ENCODE measurements at regions not wholly inside any gene's neighbourhood (a gene's known extent, or its start where the extent isn't known, plus 50 kb on each side); places are given as distances from the start of the nearest gene placed in this dataset.

DNA sequence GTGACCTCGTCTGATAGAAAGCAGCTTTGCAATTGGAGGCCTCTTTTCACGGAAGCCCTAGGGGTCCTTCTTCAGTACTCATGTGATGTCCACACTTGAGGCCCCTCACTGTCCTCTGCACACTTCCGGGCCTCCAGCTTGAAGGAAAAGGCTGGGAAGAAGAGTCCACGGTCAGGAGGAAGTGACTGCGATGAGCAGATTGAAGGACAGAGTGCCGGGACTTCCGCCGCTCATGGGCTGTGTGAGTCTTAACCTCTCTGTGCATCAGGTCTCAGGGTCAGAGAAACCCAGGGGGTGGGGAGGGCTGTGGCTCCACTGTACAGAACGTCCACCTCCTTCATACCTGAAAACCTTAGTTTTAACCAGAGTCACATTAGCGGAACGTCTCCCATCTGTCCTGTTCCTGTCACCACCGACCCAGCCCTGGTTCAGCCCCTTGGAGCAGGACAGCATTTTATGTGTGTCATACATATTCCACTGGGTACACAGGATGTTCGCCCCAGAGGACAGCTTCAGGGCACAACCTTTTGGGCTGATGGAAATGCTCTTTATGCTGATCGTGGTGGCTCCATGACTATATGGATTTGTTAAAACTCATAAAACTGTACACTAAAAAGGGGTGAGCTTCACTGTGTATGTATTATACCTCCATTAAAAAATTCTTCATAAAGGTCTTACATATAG is 51.0 kb upstream of the SORCS2 start:
- no peaks in the 10 kb centered on the region for H3K4me1 ChIP-seq (ENCODE audit: insufficient read depth, low read length, poor library complexity, severe bottlenecking)
- H3K27me3 ChIP-seq (replicated peaks; ENCODE audit: insufficient read depth, low read depth, low read length, poor library complexity), result no peaks in the 10 kb centered on the region
- no peak overlapping the region for H3K27ac ChIP-seq (ENCODE audit: low read depth, low read length, poor library complexity, severe bottlenecking)
- no peak for TF ChIP-seq EZH2 (IDR thresholded peaks at IDR 0.05; ENCODE audit: borderline replicate concordance, low read depth, low read length, poor library complexity, severe bottlenecking)
- TF ChIP-seq, protein P1, sequence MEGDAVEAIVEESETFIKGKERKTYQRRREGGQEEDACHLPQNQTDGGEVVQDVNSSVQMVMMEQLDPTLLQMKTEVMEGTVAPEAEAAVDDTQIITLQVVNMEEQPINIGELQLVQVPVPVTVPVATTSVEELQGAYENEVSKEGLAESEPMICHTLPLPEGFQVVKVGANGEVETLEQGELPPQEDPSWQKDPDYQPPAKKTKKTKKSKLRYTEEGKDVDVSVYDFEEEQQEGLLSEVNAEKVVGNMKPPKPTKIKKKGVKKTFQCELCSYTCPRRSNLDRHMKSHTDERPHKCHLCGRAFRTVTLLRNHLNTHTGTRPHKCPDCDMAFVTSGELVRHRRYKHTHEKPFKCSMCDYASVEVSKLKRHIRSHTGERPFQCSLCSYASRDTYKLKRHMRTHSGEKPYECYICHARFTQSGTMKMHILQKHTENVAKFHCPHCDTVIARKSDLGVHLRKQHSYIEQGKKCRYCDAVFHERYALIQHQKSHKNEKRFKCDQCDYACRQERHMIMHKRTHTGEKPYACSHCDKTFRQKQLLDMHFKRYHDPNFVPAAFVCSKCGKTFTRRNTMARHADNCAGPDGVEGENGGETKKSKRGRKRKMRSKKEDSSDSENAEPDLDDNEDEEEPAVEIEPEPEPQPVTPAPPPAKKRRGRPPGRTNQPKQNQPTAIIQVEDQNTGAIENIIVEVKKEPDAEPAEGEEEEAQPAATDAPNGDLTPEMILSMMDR (conservative IDR thresholded peaks at IDR 0.05; ENCODE audit: low read depth, low read length), result no peak
- intact Hi-C loops (cut with micrococcal nuclease; ENCODE audit: unreplicated experiment), result no loop called here
- ChIA-PET CTCF (no interaction called here), POLR2A (ENCODE audit: low non-redundant PET) (no interaction called here)
- BruUV-seq (replicated peaks), result no TSS peak
- no peak overlapping the region for H3K4me3 ChIP-seq (ENCODE audit: low read depth, low read length, poor library complexity, severe bottlenecking)
- H3K36me3 ChIP-seq (ENCODE audit: insufficient read depth, low read length, poor library complexity, severe bottlenecking), result no peaks in the 10 kb centered on the region
- no peak for DNase-seq (ENCODE audit: low spot score)
- H3K9me3 ChIP-seq (ENCODE audit: low read depth, low read length, poor library complexity, severe bottlenecking), result no peaks in the 10 kb centered on the region

DNA sequence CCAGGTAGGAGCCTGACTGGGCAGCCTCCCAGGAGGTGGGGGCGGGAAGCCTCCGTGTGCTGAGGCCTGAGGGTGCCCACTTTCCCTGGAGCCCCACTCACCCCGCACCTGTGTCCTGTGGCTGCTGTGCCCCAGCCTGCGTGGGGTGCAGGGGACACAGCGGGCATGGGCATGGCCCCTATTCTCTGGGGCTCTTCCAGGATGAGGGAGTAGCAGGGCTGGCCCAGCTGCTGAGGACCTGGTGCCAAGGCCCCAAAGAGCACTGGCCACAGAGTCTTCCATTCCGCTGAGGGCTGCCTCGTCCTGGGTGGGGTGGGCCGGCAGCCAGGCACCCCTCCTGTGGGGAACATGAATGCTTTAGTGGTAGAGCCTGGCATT is 51.7 kb upstream of the SORCS2 start:
- intact Hi-C loops (cut with micrococcal nuclease; ENCODE audit: unreplicated experiment), result no loop called here
- Histone ChIP-seq H3K9me3 (ENCODE audit: low read depth, low read length, poor library complexity, severe bottlenecking) (no peaks in the 10 kb centered on the region), H3K27ac (ENCODE audit: low read depth, low read length, poor library complexity, severe bottlenecking) (no peak overlapping the region), H3K27me3 (replicated peaks; ENCODE audit: insufficient read depth, low read depth, low read length, poor library complexity) (no peaks in the 10 kb centered on the region), H3K36me3 (ENCODE audit: insufficient read depth, low read length, poor library complexity, severe bottlenecking) (no peaks in the 10 kb centered on the region), H3K4me3 (ENCODE audit: low read depth, low read length, poor library complexity, severe bottlenecking) (no peak overlapping the region), H3K4me1 (ENCODE audit: insufficient read depth, low read length, poor library complexity, severe bottlenecking) (no peaks in the 10 kb centered on the region)
- no TSS peak for BruUV-seq (replicated peaks)
- ChIA-PET CTCF (no interaction called here), POLR2A (ENCODE audit: low non-redundant PET) (no interaction called here)
- TF ChIP-seq EZH2 (IDR thresholded peaks at IDR 0.05; ENCODE audit: borderline replicate concordance, low read depth, low read length, poor library complexity, severe bottlenecking), result no peak
- DNase-seq (ENCODE audit: low spot score), result no peak

DNA sequence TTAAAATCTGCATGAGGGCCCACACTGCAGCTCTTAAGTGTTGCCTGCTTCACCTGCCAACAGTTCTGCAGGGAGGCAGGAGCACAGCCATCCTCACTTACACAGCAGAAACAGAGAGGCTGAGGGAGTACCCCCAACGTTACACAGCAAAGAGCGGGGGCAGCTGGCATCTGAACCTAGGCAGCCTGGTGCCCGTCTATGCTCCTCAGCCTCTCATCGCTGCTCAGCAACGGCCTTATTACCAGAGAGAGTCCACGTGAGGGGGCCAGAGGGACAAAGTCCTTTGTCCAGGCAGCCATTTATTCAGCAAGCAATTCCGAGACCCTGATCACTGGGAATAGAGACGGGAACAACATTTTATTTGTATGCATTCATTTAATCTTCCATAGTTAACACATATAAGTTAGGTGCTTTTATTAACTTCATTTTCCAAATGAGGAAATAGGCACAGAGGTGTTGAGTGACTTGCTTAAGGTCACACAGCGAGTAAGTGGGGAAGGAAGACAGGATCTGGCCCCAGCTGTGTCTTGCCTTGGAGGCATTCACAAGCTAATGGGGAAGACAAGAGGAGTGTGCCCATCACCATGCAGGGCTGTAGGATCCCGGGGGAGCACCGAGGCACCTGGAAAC is 52.2 kb upstream of the SORCS2 start:
- POLR2A ChIA-PET (ENCODE audit: low non-redundant PET), result no interaction called here
- no TSS peak for BruUV-seq (replicated peaks)
- no peak for DNase-seq (ENCODE audit: low spot score)
- H3K9me3 ChIP-seq (ENCODE audit: low read depth, low read length, poor library complexity, severe bottlenecking), result no peaks in the 10 kb centered on the region
- H3K4me1 ChIP-seq (ENCODE audit: insufficient read depth, low read length, poor library complexity, severe bottlenecking), result no peaks in the 10 kb centered on the region
- intact Hi-C loops (cut with micrococcal nuclease; ENCODE audit: unreplicated experiment), result no loop called here
- no peaks in the 10 kb centered on the region for H3K27me3 ChIP-seq (replicated peaks; ENCODE audit: insufficient read depth, low read depth, low read length, poor library complexity)
- CTCF ChIA-PET, result no interaction called here
- no peaks in the 10 kb centered on the region for H3K36me3 ChIP-seq (ENCODE audit: insufficient read depth, low read length, poor library complexity, severe bottlenecking)
- no peak for TF ChIP-seq EZH2 (IDR thresholded peaks at IDR 0.05; ENCODE audit: borderline replicate concordance, low read depth, low read length, poor library complexity, severe bottlenecking)
- TF ChIP-seq, protein P1 (conservative IDR thresholded peaks at IDR 0.05; ENCODE audit: low read depth, low read length), result no peak
- no peak overlapping the region for H3K27ac ChIP-seq (ENCODE audit: low read depth, low read length, poor library complexity, severe bottlenecking)
- no peak overlapping the region for H3K4me3 ChIP-seq (ENCODE audit: low read depth, low read length, poor library complexity, severe bottlenecking)

All from A673 (cell line).